Kidney epithelial cell (primary cell): ENCODE measurements at regions not wholly inside any gene's neighbourhood (a gene's known extent, or its start where the extent isn't known, plus 50 kb on each side); places are given as distances from the start of the nearest gene placed in this dataset.

Experiments
- DNase-seq: peaks from one replicate; pipeline ENCODE4 v3.0.0-alpha.2; 2010; ENCODE audit warnings: low read depth
- H3K27me3 ChIP-seq: 2 replicates; pipeline ENCODE4 v1.6.0; 2011; ENCODE audit warnings: low read length; ENCODE audit not compliant: control insufficient read depth, insufficient read depth
- H3K36me3 ChIP-seq: 2 replicates; pipeline ENCODE4 v1.5.1; 2011; ENCODE audit warnings: low read length; ENCODE audit not compliant: control insufficient read depth, insufficient read depth
- H3K4me3 ChIP-seq: 2 replicates; pipeline ENCODE4 v1.5.1; 2011; ENCODE audit warnings: low read depth, mild to moderate bottlenecking, control low read depth, low read length
- CTCF ChIP-seq: IDR thresholded peaks from 2 replicates; pipeline ENCODE4 v1.5.1; 2011; ENCODE audit warnings: mild to moderate bottlenecking, moderate library complexity, low read length, control low read depth, inconsistent platforms; ENCODE audit not compliant: insufficient read depth, poor library complexity, severe bottlenecking

- H3K36me3 ChIP-seq, result no peaks in the 10 kb centered on the region
- DNase-seq, result no peak
- H3K4me3 ChIP-seq, result no peak overlapping the region
- TF ChIP-seq CTCF, result no peak
- H3K27me3 ChIP-seq, result no peaks in the 10 kb centered on the region
These were observed 418.5 kb upstream of the SEMA3A start for GRCh38 chr7:84612981-84613681.

- no peak overlapping the region for H3K4me3 ChIP-seq
- no peak for TF ChIP-seq CTCF
These were observed 416.8 kb upstream of the SEMA3A start for GRCh38 chr7:84611391-84611790.

GRCh38 chr7:84610390-84610789 is 415.8 kb upstream of the SEMA3A start:
- Histone ChIP-seq H3K36me3 (no peaks in the 10 kb centered on the region), H3K4me3 (no peak overlapping the region), H3K27me3 (no peaks in the 10 kb centered on the region)
- no peak for TF ChIP-seq CTCF
- no peak for DNase-seq

More at GRCh38 chr7:84611391-84611790, 416.8 kb upstream of the SEMA3A start:
- no peaks in the 10 kb centered on the region for H3K36me3 ChIP-seq
- no peaks in the 10 kb centered on the region for H3K27me3 ChIP-seq
- DNase-seq, result no peak

GRCh38 chr7:84605301-84605700 is 410.7 kb upstream of the SEMA3A start:
- Histone ChIP-seq H3K36me3 (no peaks in the 10 kb centered on the region), H3K4me3 (no peak overlapping the region), H3K27me3 (no peaks in the 10 kb centered on the region)
- DNase-seq, result no peak
- TF ChIP-seq CTCF, result no peak

- Histone ChIP-seq H3K27me3 (no peaks in the 10 kb centered on the region), H3K36me3 (no peaks in the 10 kb centered on the region), H3K4me3 (no peak overlapping the region)
- no peak for DNase-seq
- TF ChIP-seq CTCF, result no peak
These were observed 409.0 kb upstream of the SEMA3A start for GRCh38 chr7:84603545-84603944.

- H3K36me3 ChIP-seq, result no peaks in the 10 kb centered on the region
- H3K4me3 ChIP-seq, result no peak overlapping the region
- TF ChIP-seq CTCF, result no peak
- no peak for DNase-seq
- no peaks in the 10 kb centered on the region for H3K27me3 ChIP-seq
These were observed 400.4 kb upstream of the SEMA3A start for GRCh38 chr7:84595026-84595425.
